ENCODE measurements at regions not wholly inside any gene's neighbourhood (a gene's known extent, or its start where the extent isn't known, plus 50 kb on each side); places are given as distances from the start of the nearest gene placed in this dataset.

DNA sequence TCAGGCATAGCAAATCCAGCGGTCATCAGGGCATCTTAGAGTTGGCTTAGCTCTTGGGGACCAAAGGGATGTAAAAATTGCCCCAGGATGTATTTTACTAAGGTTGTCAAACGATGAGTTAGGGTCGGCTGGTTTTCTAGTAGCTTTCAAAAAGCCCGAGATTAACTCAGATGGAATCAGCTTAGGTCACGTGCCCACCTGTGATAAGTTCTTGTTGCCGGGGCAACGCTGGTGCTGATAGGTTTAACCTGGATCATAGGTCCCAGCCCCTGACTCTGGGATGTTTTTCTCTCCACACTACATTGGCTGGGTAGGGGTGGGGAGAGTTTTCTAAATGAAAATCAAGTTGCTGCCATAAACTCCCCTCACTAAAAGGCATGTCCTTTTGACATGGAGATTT lies 257.3 kb upstream of the SULF2 start:
- TF ChIP-seq, protein P1, sequence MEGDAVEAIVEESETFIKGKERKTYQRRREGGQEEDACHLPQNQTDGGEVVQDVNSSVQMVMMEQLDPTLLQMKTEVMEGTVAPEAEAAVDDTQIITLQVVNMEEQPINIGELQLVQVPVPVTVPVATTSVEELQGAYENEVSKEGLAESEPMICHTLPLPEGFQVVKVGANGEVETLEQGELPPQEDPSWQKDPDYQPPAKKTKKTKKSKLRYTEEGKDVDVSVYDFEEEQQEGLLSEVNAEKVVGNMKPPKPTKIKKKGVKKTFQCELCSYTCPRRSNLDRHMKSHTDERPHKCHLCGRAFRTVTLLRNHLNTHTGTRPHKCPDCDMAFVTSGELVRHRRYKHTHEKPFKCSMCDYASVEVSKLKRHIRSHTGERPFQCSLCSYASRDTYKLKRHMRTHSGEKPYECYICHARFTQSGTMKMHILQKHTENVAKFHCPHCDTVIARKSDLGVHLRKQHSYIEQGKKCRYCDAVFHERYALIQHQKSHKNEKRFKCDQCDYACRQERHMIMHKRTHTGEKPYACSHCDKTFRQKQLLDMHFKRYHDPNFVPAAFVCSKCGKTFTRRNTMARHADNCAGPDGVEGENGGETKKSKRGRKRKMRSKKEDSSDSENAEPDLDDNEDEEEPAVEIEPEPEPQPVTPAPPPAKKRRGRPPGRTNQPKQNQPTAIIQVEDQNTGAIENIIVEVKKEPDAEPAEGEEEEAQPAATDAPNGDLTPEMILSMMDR (conservative IDR thresholded peaks at IDR 0.05 in 1 of 2, IDR thresholded peaks at IDR 0.05 in 1 of 2; ENCODE audit: extremely low read depth in 1 of 2, insufficient read depth in 1 of 2, low read depth in 1 of 2, low read length in 2 of 2), result no peak
- no peak for TF ChIP-seq EZH2 (IDR thresholded peaks at IDR 0.05; ENCODE audit: borderline replicate concordance, low read length)

Data from mammary epithelial cell (primary cell).